ENCODE measurements at regions not wholly inside any gene's neighbourhood (a gene's known extent, or its start where the extent isn't known, plus 50 kb on each side); places are given as distances from the start of the nearest gene placed in this dataset.
"Not testable (repeated sequence)": the region's sequence is repeated elsewhere in the genome, so short reads cannot be mapped to it uniquely, and the experiment has no call there.

- DNase-seq = no peak
Measured at GRCh38 chr3:106840319-106840718, 536.9 kb upstream of the CCDC54 start.

- DNase-seq = no peak
Measured at GRCh38 chr3:106842151-106842550, 535.1 kb upstream of the CCDC54 start.

- no peak for DNase-seq
Measured at GRCh38 chr3:106844638-106845037, 532.6 kb upstream of the CCDC54 start.

- no peak for DNase-seq
Measured at GRCh38 chr3:106848099-106848498, 529.1 kb upstream of the CCDC54 start.

GRCh38 chr3:106850437-106850836 lies 526.8 kb upstream of the CCDC54 start:
- no peak for DNase-seq

- DNase-seq = not testable (repeated sequence)
Measured at GRCh38 chr3:106858321-106858720, 518.9 kb upstream of the CCDC54 start.

- DNase-seq = no peak
Measured at GRCh38 chr3:106860182-106860581, 517.1 kb upstream of the CCDC54 start.

GRCh38 chr3:106862067-106862466 lies 515.2 kb upstream of the CCDC54 start:
- DNase-seq = peak in 1 of 56 donors; percentile 1

GRCh38 chr3:106877627-106878026 lies 499.6 kb upstream of the CCDC54 start:
- DNase-seq = no peak

- no peak for DNase-seq
Measured at GRCh38 chr3:106880206-106880605, 497.0 kb upstream of the CCDC54 start.

GRCh38 chr3:106881186-106881585 lies 496.1 kb upstream of the CCDC54 start:
- DNase-seq = no peak

GRCh38 chr3:106882297-106882696 lies 494.9 kb upstream of the CCDC54 start:
- no peak for DNase-seq

- no peak for DNase-seq
Measured at GRCh38 chr3:106906074-106906473, 471.2 kb upstream of the CCDC54 start.

GRCh38 chr3:106908181-106908938 lies 468.9 kb upstream of the CCDC54 start:
- DNase-seq = peak in 1 of 56 donors; percentile 1

- no peak for DNase-seq
Measured at GRCh38 chr3:106913111-106913698, 464.0 kb upstream of the CCDC54 start.

GRCh38 chr3:106913966-106914365 lies 463.3 kb upstream of the CCDC54 start:
- DNase-seq = no peak

GRCh38 chr3:106920609-106921008 lies 456.6 kb upstream of the CCDC54 start:
- no peak for DNase-seq

- DNase-seq = no peak
Measured at GRCh38 chr3:106929081-106929480, 448.2 kb upstream of the CCDC54 start.

- DNase-seq = no peak
Measured at GRCh38 chr3:106930086-106930485, 447.2 kb upstream of the CCDC54 start.

GRCh38 chr3:106931904-106932303 lies 445.3 kb upstream of the CCDC54 start:
- DNase-seq = no peak

GRCh38 chr3:106936337-106936736 lies 440.9 kb upstream of the CCDC54 start:
- DNase-seq = no peak

- DNase-seq = no peak
Measured at GRCh38 chr3:106942051-106942450, 435.2 kb upstream of the CCDC54 start.

GRCh38 chr3:106943071-106943470 lies 434.2 kb upstream of the CCDC54 start:
- no peak for DNase-seq

Measured in amygdala (tissue), 56 donors.